IPS-18a (cell line): ENCODE measurements at regions not wholly inside any gene's neighbourhood (a gene's known extent, or its start where the extent isn't known, plus 50 kb on each side); places are given as distances from the start of the nearest gene placed in this dataset.

Experiments
- H3K27ac ChIP-seq: one replicate; pipeline ENCODE4 v1.5.1; 2013; ENCODE audit warnings: low read length
- H3K27me3 ChIP-seq: one replicate; pipeline ENCODE4 v1.6.1; 2013; ENCODE audit warnings: mild to moderate bottlenecking, low read length; ENCODE audit not compliant: control insufficient read depth, insufficient read depth
- H3K36me3 ChIP-seq: one replicate; pipeline ENCODE4 v1.6.1; 2013; ENCODE audit warnings: low read depth, low read length; ENCODE audit not compliant: control insufficient read depth
- H3K4me1 ChIP-seq: one replicate; pipeline ENCODE4 v1.6.1; 2013; ENCODE audit warnings: low read depth, low read length; ENCODE audit not compliant: control insufficient read depth
- H3K4me3 ChIP-seq: one replicate; pipeline ENCODE4 v1.5.1; 2013; ENCODE audit warnings: low read length
- H3K9ac ChIP-seq: one replicate; pipeline ENCODE4 v1.6.1; 2013; ENCODE audit warnings: mild to moderate bottlenecking, low read length, moderate library complexity
- H3K9me3 ChIP-seq: one replicate; pipeline ENCODE4 v1.6.1; 2013; ENCODE audit warnings: low read depth, low read length; ENCODE audit not compliant: control insufficient read depth

DNA sequence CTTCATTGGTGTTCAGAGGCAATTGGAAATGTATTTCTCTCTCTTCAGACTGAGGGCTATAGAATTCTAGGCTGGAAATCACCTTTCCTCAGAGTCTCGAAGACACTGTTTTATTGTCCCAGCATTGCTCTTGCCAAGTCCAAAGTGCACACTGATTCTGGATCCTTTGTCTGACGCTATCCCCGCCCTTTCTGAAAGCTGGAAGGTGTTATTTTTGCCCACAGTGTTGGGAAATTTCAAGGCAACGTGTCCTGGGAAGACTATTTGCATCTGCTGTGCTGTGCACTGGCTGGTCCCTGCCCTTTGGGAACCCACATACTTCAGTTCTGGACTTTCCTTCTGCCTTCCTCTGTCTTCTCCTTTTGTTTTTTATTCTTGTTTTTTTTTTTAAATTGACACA, 190.8 kb downstream of the SH3BP4 start:
- Histone ChIP-seq H3K4me1 (peaks cover 5% of the 10 kb centered on the region), H3K27ac (no peak overlapping the region), H3K9me3 (no peaks in the 10 kb centered on the region), H3K4me3 (no peak overlapping the region), H3K27me3 (no peaks in the 10 kb centered on the region), H3K9ac (no peak overlapping the region), H3K36me3 (no peaks in the 10 kb centered on the region)

DNA sequence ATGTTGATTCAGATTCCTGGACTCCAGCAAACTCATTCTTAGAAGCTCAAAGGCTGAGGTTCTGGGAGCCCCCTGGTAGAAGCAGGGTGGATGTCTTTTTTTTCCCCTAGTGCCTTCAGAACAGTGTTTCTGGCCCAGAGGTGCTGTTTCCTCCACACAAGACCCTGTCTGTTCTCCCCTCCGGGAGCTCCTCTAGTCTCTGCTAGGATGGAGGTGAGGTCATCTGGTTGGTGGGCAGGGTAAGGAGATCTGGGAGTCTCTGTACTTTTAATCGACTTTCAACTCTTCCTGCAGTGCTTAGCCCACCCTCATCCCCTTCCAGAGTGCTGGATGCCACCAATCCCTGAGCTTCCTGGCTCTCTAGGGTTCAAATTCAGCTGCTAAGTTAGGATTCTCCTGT, 192.0 kb downstream of the SH3BP4 start:
- Histone ChIP-seq H3K9me3 (no peaks in the 10 kb centered on the region), H3K27me3 (no peaks in the 10 kb centered on the region), H3K36me3 (no peaks in the 10 kb centered on the region), H3K9ac (no peak overlapping the region), H3K4me3 (no peak overlapping the region), H3K4me1 (peaks cover 5% of the 10 kb centered on the region), H3K27ac (no peak overlapping the region)

DNA sequence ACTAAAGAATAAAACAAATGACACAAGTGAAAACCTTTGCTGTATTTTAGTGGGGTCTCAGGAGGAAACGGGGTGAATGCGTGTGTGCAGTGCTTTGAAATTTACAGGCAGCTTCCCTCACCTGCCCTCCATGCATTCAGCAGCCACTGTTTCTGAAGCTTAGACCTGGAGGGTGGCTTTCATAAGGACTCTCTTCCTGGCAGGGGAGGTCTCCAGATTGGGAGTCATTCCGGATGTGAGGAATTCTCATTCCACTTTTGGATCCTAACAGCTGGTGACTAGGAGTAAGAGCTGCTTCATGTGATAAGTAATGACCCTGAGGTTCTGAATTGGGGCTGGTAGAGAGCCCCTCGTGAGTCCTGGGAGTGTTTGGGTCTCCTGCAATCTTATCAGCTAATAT, 192.5 kb downstream of the SH3BP4 start:
- Histone ChIP-seq H3K36me3 (no peaks in the 10 kb centered on the region), H3K27ac (no peak overlapping the region)

GRCh38 chr2:235146206-235146605, 194.4 kb downstream of the SH3BP4 start:
- peaks cover 5% of the 10 kb centered on the region for H3K4me1 ChIP-seq
- no peak overlapping the region for H3K27ac ChIP-seq
- H3K4me3 ChIP-seq: no peak overlapping the region
- no peaks in the 10 kb centered on the region for H3K9me3 ChIP-seq
- H3K27me3 ChIP-seq: no peaks in the 10 kb centered on the region
- no peaks in the 10 kb centered on the region for H3K36me3 ChIP-seq
- no peak overlapping the region for H3K9ac ChIP-seq

More for the DNA sequence above, 192.5 kb downstream of the SH3BP4 start:
- Histone ChIP-seq H3K27me3 (no peaks in the 10 kb centered on the region), H3K9me3 (no peaks in the 10 kb centered on the region), H3K4me3 (no peak overlapping the region), H3K4me1 (peaks cover 5% of the 10 kb centered on the region), H3K9ac (no peak overlapping the region)

DNA sequence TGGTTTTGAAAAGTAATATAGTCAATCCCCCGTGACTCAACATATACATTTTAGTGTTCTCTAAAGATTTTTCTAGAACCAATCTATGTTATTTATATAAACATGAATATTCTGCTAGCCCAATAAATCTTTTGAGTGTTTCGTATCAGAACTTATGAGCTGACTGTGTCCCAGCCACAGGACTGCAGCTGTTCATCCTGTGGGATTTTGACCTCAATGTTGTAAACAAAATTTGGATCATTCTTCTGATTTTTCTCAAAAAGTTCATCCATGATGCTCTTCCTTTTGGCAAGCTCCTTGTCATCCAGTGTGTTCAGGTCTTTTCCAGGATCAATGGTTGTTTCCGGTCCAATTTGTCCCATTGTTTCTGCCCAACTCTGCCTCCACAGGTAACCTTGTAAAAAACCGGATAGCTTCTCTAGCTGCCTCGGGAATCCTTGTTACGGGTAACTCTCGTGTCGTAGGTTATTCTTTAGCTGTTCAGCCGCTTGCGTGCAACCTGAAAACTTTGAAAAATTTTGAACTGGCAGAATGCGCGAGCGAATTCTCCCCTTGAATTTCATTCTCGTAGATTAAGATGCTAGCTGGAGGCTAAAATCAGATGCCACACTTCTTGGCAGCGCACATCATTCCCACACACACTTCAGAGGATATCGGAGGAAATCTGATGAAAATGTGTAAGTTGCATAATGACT, 195.2 kb downstream of the SH3BP4 start:
- H3K4me1 ChIP-seq: peaks cover 5% of the 10 kb centered on the region
- no peak overlapping the region for H3K9ac ChIP-seq
- no peaks in the 10 kb centered on the region for H3K27me3 ChIP-seq
- no peaks in the 10 kb centered on the region for H3K36me3 ChIP-seq
- H3K9me3 ChIP-seq: no peaks in the 10 kb centered on the region
- no peak overlapping the region for H3K4me3 ChIP-seq
- no peak overlapping the region for H3K27ac ChIP-seq

- H3K4me3 ChIP-seq: no peak overlapping the region
- no peaks in the 10 kb centered on the region for H3K9me3 ChIP-seq
Observed at GRCh38 chr2:235148201-235149170, 196.7 kb downstream of the SH3BP4 start.

GRCh38 chr2:235149240-235149659, 197.4 kb downstream of the SH3BP4 start:
- Histone ChIP-seq H3K9me3 (no peaks in the 10 kb centered on the region), H3K4me3 (no peak overlapping the region), H3K36me3 (no peaks in the 10 kb centered on the region), H3K27me3 (no peaks in the 10 kb centered on the region), H3K9ac (no peak overlapping the region), H3K27ac (no peak overlapping the region), H3K4me1 (no peaks in the 10 kb centered on the region)

More at GRCh38 chr2:235148201-235149170, 196.7 kb downstream of the SH3BP4 start:
- Histone ChIP-seq H3K27ac (no peak overlapping the region), H3K9ac (no peak overlapping the region), H3K27me3 (no peaks in the 10 kb centered on the region), H3K4me1 (peaks cover 5% of the 10 kb centered on the region), H3K36me3 (no peaks in the 10 kb centered on the region)

DNA sequence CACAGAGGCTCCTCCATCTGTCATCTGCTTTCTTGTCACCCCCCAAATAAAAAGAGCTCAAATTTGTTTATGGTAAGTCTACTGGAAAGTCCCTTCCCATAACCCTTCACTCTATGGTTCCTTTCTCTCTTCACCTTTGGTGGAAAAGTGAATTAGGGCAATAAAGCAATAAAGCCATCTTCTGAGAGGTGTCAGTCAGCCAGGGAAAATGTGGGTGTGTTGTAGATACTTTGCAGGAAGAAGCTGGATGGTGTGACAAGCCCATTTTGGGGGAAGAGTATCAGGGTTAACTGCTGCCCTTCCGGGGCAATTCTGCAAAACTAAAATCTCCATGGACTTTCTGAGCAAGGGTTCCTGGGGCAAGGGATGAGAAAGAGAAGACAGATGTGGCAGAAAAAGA, 197.9 kb downstream of the SH3BP4 start:
- no peaks in the 10 kb centered on the region for H3K9me3 ChIP-seq
- no peak overlapping the region for H3K27ac ChIP-seq
- no peaks in the 10 kb centered on the region for H3K36me3 ChIP-seq
- no peak overlapping the region for H3K9ac ChIP-seq
- H3K4me1 ChIP-seq: no peaks in the 10 kb centered on the region
- no peaks in the 10 kb centered on the region for H3K27me3 ChIP-seq
- H3K4me3 ChIP-seq: no peak overlapping the region

DNA sequence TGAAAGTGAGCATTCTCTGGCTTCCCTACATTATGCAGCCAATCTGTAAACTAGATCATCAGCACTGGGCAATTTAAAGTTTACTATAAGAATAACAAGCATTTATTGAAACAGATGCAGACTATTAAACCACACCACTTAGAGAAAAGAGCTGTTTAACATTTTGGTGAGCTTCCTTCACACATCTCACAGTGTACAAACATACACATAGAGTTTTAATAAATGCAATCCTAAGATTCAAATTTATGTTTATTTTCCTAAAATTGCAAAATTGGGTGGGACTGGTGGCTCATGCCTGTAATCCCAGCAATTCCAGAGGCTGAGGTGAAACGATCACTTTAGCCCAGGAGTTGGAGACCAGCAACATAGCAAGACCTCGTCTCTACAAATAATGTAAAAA, 199.3 kb downstream of the SH3BP4 start:
- Histone ChIP-seq H3K27ac (no peak overlapping the region), H3K9me3 (no peaks in the 10 kb centered on the region), H3K4me1 (no peaks in the 10 kb centered on the region), H3K27me3 (peaks cover 3% of the 10 kb centered on the region), H3K4me3 (no peak overlapping the region), H3K36me3 (no peaks in the 10 kb centered on the region), H3K9ac (no peak overlapping the region)

DNA sequence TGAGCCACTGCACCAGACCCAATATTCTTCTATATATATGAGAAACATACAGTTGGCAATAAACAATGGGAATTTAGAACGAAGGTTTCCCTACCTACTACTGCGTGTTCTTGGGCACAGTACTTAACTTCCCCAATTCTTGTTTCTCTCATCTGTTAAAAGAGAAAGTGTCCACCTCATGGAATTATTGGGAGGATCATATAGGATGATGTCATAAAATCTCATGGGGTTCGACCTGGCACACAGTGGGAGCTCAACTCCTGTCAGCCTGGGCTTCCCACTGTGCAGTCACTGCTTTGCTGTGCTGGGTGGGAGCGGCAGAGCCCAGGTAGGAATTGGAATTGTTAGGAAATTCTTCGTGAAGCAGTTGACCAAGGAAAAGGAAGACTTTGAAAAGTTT, 203.3 kb downstream of the SH3BP4 start:
- H3K9ac ChIP-seq: no peak overlapping the region
- H3K9me3 ChIP-seq: no peaks in the 10 kb centered on the region
- H3K36me3 ChIP-seq: no peaks in the 10 kb centered on the region
- H3K4me1 ChIP-seq: peaks cover 20% of the 10 kb centered on the region
- peaks cover 13% of the 10 kb centered on the region for H3K27me3 ChIP-seq
- no peak overlapping the region for H3K4me3 ChIP-seq
- H3K27ac ChIP-seq: no peak overlapping the region

GRCh38 chr2:235156055-235156454, 204.2 kb downstream of the SH3BP4 start:
- Histone ChIP-seq H3K4me3 (no peak overlapping the region), H3K27ac (no peak overlapping the region), H3K4me1 (peaks cover 20% of the 10 kb centered on the region), H3K9ac (no peak overlapping the region), H3K9me3 (no peaks in the 10 kb centered on the region), H3K36me3 (no peaks in the 10 kb centered on the region), H3K27me3 (peaks cover 13% of the 10 kb centered on the region)
